SK-N-SH (cell line): ENCODE measurements at regions not wholly inside any gene's neighbourhood (a gene's known extent, or its start where the extent isn't known, plus 50 kb on each side); places are given as distances from the start of the nearest gene placed in this dataset.

Experiments used
- ELF1 ChIP-seq: IDR thresholded peaks from 2 replicates; pipeline ENCODE4 v1.4.0; 2012
- FOSL2 ChIP-seq: IDR thresholded peaks from 2 replicates; pipeline ENCODE4 v1.4.0; 2012; ENCODE audit warnings: low read depth, mild to moderate bottlenecking, moderate library complexity, borderline replicate concordance
- FOXJ3 ChIP-seq: sonication (generic); formaldehyde crosslinking; IDR thresholded peaks from 2 replicates; pipeline ENCODE4 v1.5.1; 2020; ENCODE audit warnings: mild to moderate bottlenecking, missing genetic modification reagents
- NRF1 ChIP-seq: IDR thresholded peaks from 2 replicates; pipeline ENCODE4 v1.6.1; 2012; ENCODE audit warnings: low read depth, mild to moderate bottlenecking, low read length
- POLR2AphosphoS5 ChIP-seq: IDR thresholded peaks from 2 replicates; pipeline ENCODE4 v1.6.1; 2012; ENCODE audit warnings: low read depth, low read length
- RAD21 ChIP-seq: IDR thresholded peaks from 2 replicates; pipeline ENCODE4 v1.6.1; 2012; ENCODE audit warnings: mild to moderate bottlenecking, low read length
- RXRA ChIP-seq: IDR thresholded peaks from 2 replicates; pipeline ENCODE4 v1.4.0; 2012; ENCODE audit warnings: low read depth, mild to moderate bottlenecking, borderline replicate concordance
- SIN3A ChIP-seq: IDR thresholded peaks from 2 replicates; pipeline ENCODE4 v1.6.1; 2012; ENCODE audit warnings: low read depth, mild to moderate bottlenecking, low read length, moderate library complexity, borderline replicate concordance
- TF ChIP-seq, protein P1 (sequence below): fragments of 200-600 bp; sonication (generic); IDR thresholded peaks from 2 replicates; pipeline ENCODE4 v1.6.1; 2017; ENCODE audit warnings: antibody characterized with exemption, mild to moderate bottlenecking, moderate library complexity
- TF ChIP-seq, protein P2 (sequence below): IDR thresholded peaks from 2 replicates; pipeline ENCODE4 v1.4.0; 2012; ENCODE audit warnings: low read depth, borderline replicate concordance
- TF ChIP-seq, protein P3 (sequence below): IDR thresholded peaks from 2 replicates; pipeline ENCODE4 v1.4.0; 2012; ENCODE audit warnings: low read depth
- TF ChIP-seq, protein P4 (sequence below): IDR thresholded peaks from 2 replicates; pipeline ENCODE4 v1.4.0; 2012; ENCODE audit warnings: low read depth, borderline replicate concordance

DNA sequence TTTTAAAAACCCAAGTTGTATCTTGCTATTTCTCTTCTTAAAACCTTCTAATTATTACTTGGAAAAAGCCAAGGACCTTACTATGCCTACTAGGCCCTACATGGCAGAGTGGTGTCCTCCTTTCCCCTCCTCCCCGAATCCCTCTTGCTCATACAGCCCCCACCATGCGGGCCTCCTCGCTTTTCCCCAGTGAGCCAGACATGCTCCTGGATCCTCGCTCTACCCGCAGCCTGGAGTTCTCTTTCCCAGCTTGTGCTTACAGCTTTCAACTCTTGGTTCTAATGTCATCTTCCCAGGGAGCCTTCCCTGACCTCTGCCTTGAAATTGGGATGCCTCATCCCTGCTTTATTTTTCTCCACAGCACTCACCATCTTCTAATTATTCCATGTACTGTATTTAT lies 111.8 kb upstream of the TLE3 start:
- TF ChIP-seq, protein P1, sequence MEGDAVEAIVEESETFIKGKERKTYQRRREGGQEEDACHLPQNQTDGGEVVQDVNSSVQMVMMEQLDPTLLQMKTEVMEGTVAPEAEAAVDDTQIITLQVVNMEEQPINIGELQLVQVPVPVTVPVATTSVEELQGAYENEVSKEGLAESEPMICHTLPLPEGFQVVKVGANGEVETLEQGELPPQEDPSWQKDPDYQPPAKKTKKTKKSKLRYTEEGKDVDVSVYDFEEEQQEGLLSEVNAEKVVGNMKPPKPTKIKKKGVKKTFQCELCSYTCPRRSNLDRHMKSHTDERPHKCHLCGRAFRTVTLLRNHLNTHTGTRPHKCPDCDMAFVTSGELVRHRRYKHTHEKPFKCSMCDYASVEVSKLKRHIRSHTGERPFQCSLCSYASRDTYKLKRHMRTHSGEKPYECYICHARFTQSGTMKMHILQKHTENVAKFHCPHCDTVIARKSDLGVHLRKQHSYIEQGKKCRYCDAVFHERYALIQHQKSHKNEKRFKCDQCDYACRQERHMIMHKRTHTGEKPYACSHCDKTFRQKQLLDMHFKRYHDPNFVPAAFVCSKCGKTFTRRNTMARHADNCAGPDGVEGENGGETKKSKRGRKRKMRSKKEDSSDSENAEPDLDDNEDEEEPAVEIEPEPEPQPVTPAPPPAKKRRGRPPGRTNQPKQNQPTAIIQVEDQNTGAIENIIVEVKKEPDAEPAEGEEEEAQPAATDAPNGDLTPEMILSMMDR, result no peak
- TF ChIP-seq, protein P2, sequence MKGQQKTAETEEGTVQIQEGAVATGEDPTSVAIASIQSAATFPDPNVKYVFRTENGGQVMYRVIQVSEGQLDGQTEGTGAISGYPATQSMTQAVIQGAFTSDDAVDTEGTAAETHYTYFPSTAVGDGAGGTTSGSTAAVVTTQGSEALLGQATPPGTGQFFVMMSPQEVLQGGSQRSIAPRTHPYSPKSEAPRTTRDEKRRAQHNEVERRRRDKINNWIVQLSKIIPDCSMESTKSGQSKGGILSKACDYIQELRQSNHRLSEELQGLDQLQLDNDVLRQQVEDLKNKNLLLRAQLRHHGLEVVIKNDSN, result no peak
- TF ChIP-seq RXRA, result no peak
- no peak for TF ChIP-seq FOSL2
- TF ChIP-seq POLR2AphosphoS5, result no peak
- TF ChIP-seq, protein P3, sequence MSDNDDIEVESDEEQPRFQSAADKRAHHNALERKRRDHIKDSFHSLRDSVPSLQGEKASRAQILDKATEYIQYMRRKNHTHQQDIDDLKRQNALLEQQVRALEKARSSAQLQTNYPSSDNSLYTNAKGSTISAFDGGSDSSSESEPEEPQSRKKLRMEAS, result no peak
- no peak for TF ChIP-seq SIN3A
- TF ChIP-seq, protein P4, sequence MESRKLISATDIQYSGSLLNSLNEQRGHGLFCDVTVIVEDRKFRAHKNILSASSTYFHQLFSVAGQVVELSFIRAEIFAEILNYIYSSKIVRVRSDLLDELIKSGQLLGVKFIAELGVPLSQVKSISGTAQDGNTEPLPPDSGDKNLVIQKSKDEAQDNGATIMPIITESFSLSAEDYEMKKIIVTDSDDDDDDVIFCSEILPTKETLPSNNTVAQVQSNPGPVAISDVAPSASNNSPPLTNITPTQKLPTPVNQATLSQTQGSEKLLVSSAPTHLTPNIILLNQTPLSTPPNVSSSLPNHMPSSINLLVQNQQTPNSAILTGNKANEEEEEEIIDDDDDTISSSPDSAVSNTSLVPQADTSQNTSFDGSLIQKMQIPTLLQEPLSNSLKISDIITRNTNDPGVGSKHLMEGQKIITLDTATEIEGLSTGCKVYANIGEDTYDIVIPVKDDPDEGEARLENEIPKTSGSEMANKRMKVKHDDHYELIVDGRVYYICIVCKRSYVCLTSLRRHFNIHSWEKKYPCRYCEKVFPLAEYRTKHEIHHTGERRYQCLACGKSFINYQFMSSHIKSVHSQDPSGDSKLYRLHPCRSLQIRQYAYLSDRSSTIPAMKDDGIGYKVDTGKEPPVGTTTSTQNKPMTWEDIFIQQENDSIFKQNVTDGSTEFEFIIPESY, result no peak
- no peak for TF ChIP-seq RAD21
- no peak for TF ChIP-seq NRF1
- no peak for TF ChIP-seq FOXJ3 (CRISPR knock-in tag)
- TF ChIP-seq ELF1, result no peak
